ENCODE measurements at regions not wholly inside any gene's neighbourhood (a gene's known extent, or its start where the extent isn't known, plus 50 kb on each side); places are given as distances from the start of the nearest gene placed in this dataset.

DNA sequence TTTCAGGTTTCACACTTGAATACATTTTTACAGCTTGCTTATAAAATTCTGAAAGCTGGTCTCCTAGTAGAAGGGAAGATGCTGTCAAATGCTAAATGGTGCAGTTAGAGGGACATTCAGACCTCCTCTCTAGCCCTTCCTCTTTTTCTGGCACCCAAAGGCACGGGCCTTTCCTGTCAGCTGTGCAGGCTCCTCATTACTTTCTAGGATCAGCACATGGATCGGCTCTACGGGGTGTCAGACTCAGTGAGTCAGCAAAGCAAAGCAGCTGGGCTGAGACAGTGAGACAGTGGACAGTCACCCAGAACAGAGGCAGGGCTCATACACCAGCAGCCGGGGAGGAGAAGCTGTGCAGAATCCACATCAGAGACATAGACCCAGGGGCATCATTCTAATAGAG lies 80.0 kb upstream of the TNC start:
- Mint-ChIP-seq H3K4me3 (ENCODE audit: low read depth) (no peak overlapping the region), H3K27me3 (ENCODE audit: low read depth) (peaks cover 39% of the 10 kb centered on the region), H3K27ac (no peak overlapping the region), H3K9me3 (no peaks in the 10 kb centered on the region), H3K4me1 (ENCODE audit: low read depth) (no peaks in the 10 kb centered on the region), H3K36me3 (ENCODE audit: low read depth) (no peaks in the 10 kb centered on the region)
- intact Hi-C loops (cut with micrococcal nuclease), result no loop called here
- no peak for DNase-seq (ENCODE audit: low spot score)

DNA sequence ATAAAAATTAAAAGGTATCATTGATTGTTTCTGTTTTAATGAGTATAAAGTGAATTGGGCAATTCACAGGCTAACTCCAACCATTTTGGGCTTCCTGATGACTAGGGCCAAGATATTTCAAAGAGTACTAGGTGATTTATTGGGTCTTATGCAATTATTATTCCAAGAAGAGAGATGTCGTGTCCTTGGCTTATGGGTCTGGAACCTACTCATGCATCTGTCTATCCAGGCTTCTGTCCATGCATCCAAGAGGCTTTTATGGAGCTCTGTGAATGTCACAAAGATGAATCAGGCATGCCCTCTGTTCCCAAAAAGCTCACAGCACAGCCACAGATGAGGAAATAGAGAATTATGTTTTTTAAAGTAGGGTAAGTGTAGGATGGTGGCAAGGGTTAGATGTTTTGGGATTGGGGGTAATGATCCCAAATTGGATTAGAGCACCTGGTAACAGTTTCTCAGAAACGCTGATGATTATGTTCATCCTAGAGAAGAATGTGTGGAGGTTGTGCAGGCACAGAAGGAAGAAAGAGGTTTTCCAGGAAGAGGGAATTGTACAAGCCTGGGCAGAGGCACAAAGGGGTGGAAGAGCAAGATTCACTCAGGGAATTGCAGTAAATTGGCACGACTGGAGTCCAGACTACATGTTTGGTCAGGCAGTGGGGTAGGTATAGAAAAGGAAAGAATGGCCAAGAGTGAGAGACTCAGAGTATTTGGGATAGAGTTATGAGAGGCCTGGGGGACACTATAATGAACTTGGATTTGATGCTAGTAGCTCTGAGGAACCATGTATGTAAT lies 83.0 kb upstream of the TNC start:
- Mint-ChIP-seq H3K27me3 (ENCODE audit: low read depth) (peaks cover 25% of the 10 kb centered on the region), H3K9me3 (no peaks in the 10 kb centered on the region), H3K36me3 (ENCODE audit: low read depth) (no peaks in the 10 kb centered on the region), H3K4me1 (ENCODE audit: low read depth) (peaks cover 12% of the 10 kb centered on the region), H3K4me3 (ENCODE audit: low read depth) (no peak overlapping the region), H3K27ac (no peak overlapping the region)
- intact Hi-C loops (cut with micrococcal nuclease), result loop anchor here (10.0 kb wide), 1 partner anchor 396 kb away; the partner anchor contains the start of gene TNFSF15
- no peak for DNase-seq (ENCODE audit: low spot score)

DNA sequence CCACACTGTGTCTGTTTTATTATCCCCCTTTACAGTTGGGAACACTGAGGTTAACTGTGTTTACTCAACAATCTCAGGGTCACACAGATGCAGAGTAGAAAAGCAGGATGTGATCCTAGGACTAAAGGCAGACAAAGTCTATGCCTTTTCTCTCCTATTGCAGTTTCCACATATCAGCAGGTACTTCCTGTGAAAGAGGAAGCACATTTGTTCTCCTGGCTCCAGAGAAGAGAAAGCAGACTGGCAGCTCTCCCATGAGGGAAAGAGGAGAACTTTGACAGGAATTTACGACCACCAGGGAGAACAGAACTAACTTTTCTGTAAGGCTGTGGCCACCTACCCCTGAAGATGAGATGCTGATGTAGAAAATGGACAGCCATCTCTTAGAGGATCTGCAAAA lies 84.2 kb upstream of the TNC start:
- no peak overlapping the region for H3K4me3 Mint-ChIP-seq (ENCODE audit: low read depth)
- no peak for DNase-seq (ENCODE audit: low spot score)
- H3K9me3 Mint-ChIP-seq, result no peaks in the 10 kb centered on the region
- H3K27ac Mint-ChIP-seq, result no peak overlapping the region
- H3K4me1 Mint-ChIP-seq (ENCODE audit: low read depth), result peaks cover 20% of the 10 kb centered on the region
- peaks cover 23% of the 10 kb centered on the region for H3K27me3 Mint-ChIP-seq (ENCODE audit: low read depth)
- intact Hi-C loops (cut with micrococcal nuclease), result loop anchor here (10.0 kb wide), 1 partner anchor 397 kb away; the partner anchor contains the start of gene TNFSF15
- no peaks in the 10 kb centered on the region for H3K36me3 Mint-ChIP-seq (ENCODE audit: low read depth)

DNA sequence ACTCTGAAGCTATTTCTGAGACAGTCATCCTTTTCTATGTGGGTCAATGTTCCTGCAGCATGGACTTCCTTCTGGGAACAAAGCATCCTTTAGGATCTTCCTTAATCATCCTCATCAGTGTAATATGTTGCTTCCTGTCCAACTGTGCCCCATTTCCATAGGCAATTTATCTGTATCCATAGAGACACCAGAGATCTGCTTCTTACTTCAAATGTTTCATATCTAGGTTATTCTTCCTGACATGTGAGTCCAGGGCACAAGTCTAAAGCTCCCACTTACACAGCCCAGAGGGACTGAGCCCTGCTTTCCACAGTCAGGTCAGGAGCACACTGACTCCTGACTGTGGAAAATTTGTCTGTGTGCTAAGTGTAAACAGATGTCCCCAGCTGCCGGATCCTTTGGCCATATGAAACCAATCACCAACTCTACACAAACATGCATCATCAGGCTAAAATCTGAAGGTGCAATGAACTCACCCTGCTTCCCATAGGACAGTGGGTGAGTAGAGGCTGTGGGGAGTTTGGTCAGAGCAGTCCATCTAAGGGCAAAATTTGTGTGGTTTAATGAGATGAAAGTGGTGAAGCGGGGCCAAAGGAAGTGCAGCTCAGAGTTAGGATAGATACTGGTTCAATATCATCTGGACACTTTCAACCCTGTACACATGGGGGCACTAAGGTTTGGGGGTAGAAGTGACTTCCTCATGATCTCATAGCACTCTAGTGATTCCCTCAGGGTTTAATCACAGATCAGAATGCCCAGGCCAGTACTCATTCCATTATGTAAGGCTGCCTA lies 85.2 kb upstream of the TNC start:
- intact Hi-C loops (cut with micrococcal nuclease), result loop anchor here (10.0 kb wide), 1 partner anchor 398 kb away; the partner anchor contains the start of gene TNFSF15
- Mint-ChIP-seq H3K9me3 (no peaks in the 10 kb centered on the region), H3K36me3 (ENCODE audit: low read depth) (no peaks in the 10 kb centered on the region), H3K27ac (no peak overlapping the region), H3K4me1 (ENCODE audit: low read depth) (peaks cover 27% of the 10 kb centered on the region), H3K27me3 (ENCODE audit: low read depth) (peaks cover 23% of the 10 kb centered on the region), H3K4me3 (ENCODE audit: low read depth) (no peak overlapping the region)
- DNase-seq (ENCODE audit: low spot score), result no peak

DNA sequence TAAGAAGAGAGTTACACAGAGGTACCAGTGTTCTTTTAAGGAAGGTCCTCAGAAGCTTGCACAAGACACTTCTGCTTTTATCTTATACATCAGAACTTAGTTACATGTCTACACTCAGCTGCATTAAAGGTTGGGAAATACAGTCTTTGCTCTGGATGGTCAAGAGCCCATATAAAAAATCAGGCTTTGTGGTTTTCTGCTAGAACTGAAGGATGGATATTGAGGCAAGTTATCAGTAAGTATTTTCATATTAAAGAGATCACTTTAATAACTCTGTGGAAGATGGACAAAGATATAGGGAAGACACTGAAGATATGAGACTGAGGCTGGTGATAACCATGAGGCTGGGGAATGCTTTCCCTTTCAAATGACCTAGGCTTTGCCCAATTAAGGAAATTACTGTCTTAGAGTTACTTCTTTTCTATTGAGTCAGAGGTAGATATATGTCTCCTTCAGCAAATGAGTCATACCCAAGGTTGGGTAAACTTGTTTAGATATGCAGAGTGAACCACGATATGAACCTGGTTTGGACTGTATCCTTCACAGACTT lies 87.0 kb upstream of the TNC start:
- intact Hi-C loops (cut with micrococcal nuclease), result loop anchor here (2.0 to 10.0 kb wide), 6 partner anchors 168 to 718 kb away; partner anchors contain the start of gene TNFSF15
- H3K4me1 Mint-ChIP-seq (ENCODE audit: low read depth), result peaks cover 40% of the 10 kb centered on the region
- no peaks in the 10 kb centered on the region for H3K9me3 Mint-ChIP-seq
- no peak overlapping the region for H3K4me3 Mint-ChIP-seq (ENCODE audit: low read depth)
- no peak for DNase-seq (ENCODE audit: low spot score)
- peaks cover 17% of the 10 kb centered on the region for H3K27me3 Mint-ChIP-seq (ENCODE audit: low read depth)
- H3K27ac Mint-ChIP-seq, result no peak overlapping the region
- no peaks in the 10 kb centered on the region for H3K36me3 Mint-ChIP-seq (ENCODE audit: low read depth)

DNA sequence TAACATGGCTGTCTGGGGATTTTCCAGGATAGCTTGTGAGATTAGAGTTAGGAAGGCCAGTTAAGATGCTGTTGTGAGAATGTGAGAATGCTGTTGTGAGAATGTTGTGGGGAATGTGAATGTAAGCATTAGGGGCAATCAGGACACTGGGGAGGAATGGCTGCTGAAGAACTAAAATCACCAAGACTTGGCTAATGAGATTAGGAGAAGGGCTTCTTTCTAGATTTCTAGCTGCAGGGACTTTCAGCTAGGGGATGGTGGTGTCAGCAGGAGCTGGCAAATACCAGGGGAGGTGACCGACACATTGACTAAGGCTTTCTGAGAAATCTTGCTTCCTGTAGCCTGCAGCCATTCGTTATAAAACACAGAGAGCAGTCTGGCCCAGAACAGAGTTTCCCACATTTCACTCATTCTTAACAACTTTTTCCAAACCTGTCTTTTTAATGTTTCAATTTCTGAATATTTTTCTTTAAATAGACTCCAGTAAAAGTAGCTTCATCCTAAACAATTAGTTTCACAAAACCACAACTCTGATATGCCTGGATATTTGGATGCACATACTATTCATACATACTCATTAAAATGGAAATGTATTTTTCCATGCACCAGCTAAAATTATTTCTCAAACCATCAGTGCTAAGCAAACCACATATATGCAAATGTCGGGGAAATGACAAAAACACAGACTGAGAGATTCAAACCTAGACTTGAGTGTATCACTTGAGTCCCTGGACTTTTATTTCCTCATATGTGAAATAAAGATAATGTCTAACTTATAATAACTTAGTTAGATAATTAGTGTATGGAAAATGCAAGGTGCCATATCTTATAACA lies 89.3 kb upstream of the TNC start:
- H3K4me1 Mint-ChIP-seq (ENCODE audit: low read depth), result peaks cover 43% of the 10 kb centered on the region
- no peaks in the 10 kb centered on the region for H3K36me3 Mint-ChIP-seq (ENCODE audit: low read depth)
- no peak overlapping the region for H3K4me3 Mint-ChIP-seq (ENCODE audit: low read depth)
- intact Hi-C loops (cut with micrococcal nuclease), result loop anchor here (5.0 to 10.0 kb wide), 4 partner anchors 200 to 720 kb away; partner anchors contain the start of gene TNFSF15
- H3K27me3 Mint-ChIP-seq (ENCODE audit: low read depth), result peaks cover 10% of the 10 kb centered on the region
- DNase-seq (ENCODE audit: low spot score), result no peak
- peak overlapping the region; percentile 53 for H3K27ac Mint-ChIP-seq
- H3K9me3 Mint-ChIP-seq, result no peaks in the 10 kb centered on the region

DNA sequence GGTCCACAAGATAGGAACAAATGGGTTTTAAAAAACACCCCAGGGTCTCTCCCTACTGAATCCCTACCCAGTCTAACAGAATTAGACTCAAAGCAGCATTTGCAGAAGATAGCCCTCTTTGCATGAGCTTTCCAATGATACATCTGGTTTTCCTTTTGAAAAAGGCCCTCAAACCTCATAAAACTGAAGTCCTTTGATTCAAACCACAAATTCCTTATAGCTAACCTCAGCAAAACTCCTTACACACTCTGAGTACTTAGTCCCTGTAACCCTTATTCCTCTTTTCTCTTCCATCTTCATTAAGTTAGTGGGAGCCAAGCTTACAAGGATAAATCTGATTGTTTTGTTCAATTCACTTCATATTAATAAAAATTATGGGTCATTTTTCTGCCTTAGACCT lies 90.5 kb upstream of the TNC start:
- H3K9me3 Mint-ChIP-seq, result no peaks in the 10 kb centered on the region
- H3K27ac Mint-ChIP-seq, result no peak overlapping the region
- peaks cover 43% of the 10 kb centered on the region for H3K4me1 Mint-ChIP-seq (ENCODE audit: low read depth)
- intact Hi-C loops (cut with micrococcal nuclease), result loop anchor here (5.0 to 10.0 kb wide), 4 partner anchors 201 to 721 kb away; partner anchors contain the start of gene TNFSF15
- no peaks in the 10 kb centered on the region for H3K36me3 Mint-ChIP-seq (ENCODE audit: low read depth)
- H3K4me3 Mint-ChIP-seq (ENCODE audit: low read depth), result no peak overlapping the region
- peaks cover 20% of the 10 kb centered on the region for H3K27me3 Mint-ChIP-seq (ENCODE audit: low read depth)
- DNase-seq (ENCODE audit: low spot score), result no peak

DNA sequence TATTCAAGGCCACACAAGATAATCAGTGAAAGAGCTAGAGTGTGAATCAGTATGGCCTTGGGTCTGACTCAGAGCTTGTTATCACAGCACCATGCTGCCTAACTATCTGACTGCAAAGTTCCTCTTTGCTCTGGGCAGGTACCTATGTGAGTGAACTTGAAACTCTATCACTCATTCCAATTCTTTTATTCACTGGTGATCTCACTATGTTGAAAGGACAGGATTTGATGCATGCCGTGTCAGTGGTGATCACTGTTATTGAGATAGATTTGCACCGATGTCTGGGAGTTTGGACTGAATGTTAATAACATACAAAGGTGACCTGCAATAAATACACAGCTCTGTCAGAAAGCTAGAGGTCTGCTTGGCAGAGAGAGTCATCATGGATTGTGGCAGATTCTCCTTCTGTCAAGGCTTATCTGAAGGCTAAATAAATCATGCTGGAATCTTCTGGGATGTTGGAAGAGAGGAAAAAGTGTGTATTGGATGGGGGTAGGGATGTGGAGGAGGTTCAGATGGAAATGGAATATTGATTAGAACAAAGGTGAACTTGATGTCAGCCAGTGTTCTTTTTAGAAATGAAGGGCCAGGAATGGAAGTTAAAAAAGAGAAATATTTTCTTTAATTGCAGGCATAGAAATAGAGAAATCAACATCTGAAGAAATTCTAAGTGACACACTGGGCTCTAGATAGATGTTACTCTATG lies 91.8 kb upstream of the TNC start:
- peak overlapping the region; percentile 7 for H3K27ac Mint-ChIP-seq
- no peak overlapping the region for H3K4me3 Mint-ChIP-seq (ENCODE audit: low read depth)
- DNase-seq (ENCODE audit: low spot score), result no peak
- H3K4me1 Mint-ChIP-seq (ENCODE audit: low read depth), result peaks cover 41% of the 10 kb centered on the region
- H3K27me3 Mint-ChIP-seq (ENCODE audit: low read depth), result peaks cover 20% of the 10 kb centered on the region
- no peaks in the 10 kb centered on the region for H3K9me3 Mint-ChIP-seq
- intact Hi-C loops (cut with micrococcal nuclease), result loop anchor here (5.0 to 10.0 kb wide), 4 partner anchors 202 to 722 kb away; partner anchors contain the start of gene TNFSF15
- no peaks in the 10 kb centered on the region for H3K36me3 Mint-ChIP-seq (ENCODE audit: low read depth)

DNA sequence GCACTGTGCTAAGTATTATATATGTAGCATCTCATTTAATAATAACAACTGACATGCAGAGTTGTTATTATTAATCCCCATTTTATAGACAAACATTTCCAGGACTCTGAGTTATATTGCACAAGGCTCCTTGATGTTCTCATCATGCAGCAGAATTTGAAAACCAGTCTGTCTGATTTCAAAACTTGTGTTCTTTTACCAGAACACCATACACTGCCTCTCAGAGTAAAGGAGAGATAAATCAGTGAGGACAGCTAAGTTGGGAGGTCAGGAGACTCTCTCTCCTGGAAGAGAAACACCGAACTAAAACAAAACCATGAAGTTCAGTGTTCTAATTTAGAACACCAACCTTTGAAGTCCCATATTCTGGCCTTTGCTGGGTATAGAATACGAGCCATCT lies 92.7 kb upstream of the TNC start:
- intact Hi-C loops (cut with micrococcal nuclease), result no loop called here
- H3K36me3 Mint-ChIP-seq (ENCODE audit: low read depth), result no peaks in the 10 kb centered on the region
- no peak overlapping the region for H3K4me3 Mint-ChIP-seq (ENCODE audit: low read depth)
- no peak overlapping the region for H3K27ac Mint-ChIP-seq
- no peak for DNase-seq (ENCODE audit: low spot score)
- H3K27me3 Mint-ChIP-seq (ENCODE audit: low read depth), result peaks cover 20% of the 10 kb centered on the region
- H3K4me1 Mint-ChIP-seq (ENCODE audit: low read depth), result peaks cover 33% of the 10 kb centered on the region
- H3K9me3 Mint-ChIP-seq, result no peaks in the 10 kb centered on the region

DNA sequence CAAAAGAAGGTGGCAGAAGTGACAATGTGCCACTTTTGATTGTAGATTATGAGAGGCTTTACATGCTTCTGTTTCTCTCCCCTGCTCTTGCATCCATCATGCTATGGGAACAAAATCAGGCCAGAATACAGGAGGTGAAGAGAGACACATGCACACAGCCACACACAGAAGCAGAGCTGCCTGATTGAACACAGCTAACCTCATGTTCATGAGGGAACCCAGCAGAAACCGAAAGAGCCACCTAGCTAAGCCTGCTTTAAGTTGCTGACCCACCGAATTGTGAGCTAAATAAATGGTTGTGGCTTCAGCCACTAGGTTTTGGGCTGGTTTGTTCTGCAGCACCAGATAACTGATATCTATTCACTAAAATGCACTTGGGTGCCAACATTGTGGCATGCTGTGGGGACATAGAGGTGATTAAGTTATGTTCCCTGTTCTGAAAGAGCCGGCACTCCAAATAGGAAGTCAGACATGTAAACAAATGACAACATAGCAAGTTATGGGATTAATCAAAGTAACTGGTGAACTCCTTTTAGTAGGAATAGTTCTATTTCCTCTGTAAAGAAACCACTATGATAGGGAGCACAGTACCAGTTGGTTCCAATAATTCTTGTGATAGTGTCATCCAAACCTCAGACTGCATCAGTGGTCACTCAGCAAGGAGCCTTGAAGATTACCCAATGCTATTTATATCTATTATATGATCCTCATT lies 93.6 kb upstream of the TNC start:
- Mint-ChIP-seq H3K9me3 (no peaks in the 10 kb centered on the region), H3K4me1 (ENCODE audit: low read depth) (peaks cover 29% of the 10 kb centered on the region), H3K4me3 (ENCODE audit: low read depth) (no peak overlapping the region), H3K27ac (no peak overlapping the region), H3K36me3 (ENCODE audit: low read depth) (no peaks in the 10 kb centered on the region), H3K27me3 (ENCODE audit: low read depth) (peaks cover 25% of the 10 kb centered on the region)
- no peak for DNase-seq (ENCODE audit: low spot score)
- intact Hi-C loops (cut with micrococcal nuclease), result no loop called here

DNA sequence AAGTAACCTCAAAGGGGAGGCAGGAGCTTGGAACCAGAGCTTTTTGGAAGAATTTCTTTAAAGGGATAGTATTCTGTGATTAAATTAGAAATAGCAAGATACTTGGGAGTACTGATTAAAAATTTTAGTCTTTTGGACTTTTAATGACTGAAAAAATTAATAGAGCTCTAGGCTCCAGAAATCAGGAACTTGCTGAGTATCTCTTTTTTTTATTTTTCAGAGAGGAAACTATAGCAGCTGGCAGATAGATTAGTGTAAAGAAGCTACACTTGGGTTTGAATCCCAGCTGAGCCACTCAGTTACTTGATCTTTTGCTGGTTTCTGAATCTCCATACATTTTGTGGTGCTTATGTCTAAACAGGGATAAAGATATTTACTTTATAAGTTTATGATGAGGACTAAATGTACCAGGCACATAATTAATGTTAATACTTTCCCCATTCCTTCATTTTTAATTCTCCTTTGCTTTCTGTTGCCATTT lies 94.2 kb upstream of the TNC start:
- H3K36me3 Mint-ChIP-seq (ENCODE audit: low read depth), result no peaks in the 10 kb centered on the region
- H3K27me3 Mint-ChIP-seq (ENCODE audit: low read depth), result peaks cover 25% of the 10 kb centered on the region
- peaks cover 23% of the 10 kb centered on the region for H3K4me1 Mint-ChIP-seq (ENCODE audit: low read depth)
- DNase-seq (ENCODE audit: low spot score), result no peak
- H3K9me3 Mint-ChIP-seq, result no peaks in the 10 kb centered on the region
- H3K4me3 Mint-ChIP-seq (ENCODE audit: low read depth), result no peak overlapping the region
- intact Hi-C loops (cut with micrococcal nuclease), result no loop called here
- H3K27ac Mint-ChIP-seq, result no peak overlapping the region

Measured in activated T-helper 2 cell treated with anti-CD3 and anti-CD28 coated beads, Interferon-gamma antibody, Interleukin-2, Interleukin-4, amounts not matched to agents 10 μg/mL and 5 μg/mL and 100 μg/mL, durations not matched to agents 14 hours and 24 hours and 36 hours (primary cell).